H1 (cell line): ENCODE measurements at regions not wholly inside any gene's neighbourhood (a gene's known extent, or its start where the extent isn't known, plus 50 kb on each side); places are given as distances from the start of the nearest gene placed in this dataset.

Source experiments
- HDAC2 ChIP-seq, 2 experiments: fragments of 300-600 bp in 1 of 2; sonication (generic) in 1 of 2; IDR thresholded peaks; 2 replicates each; pipeline ENCODE4 v1.6.1; 2011 to 2012; ENCODE audit warnings: low read depth in 2 of 2, low read length in 2 of 2, mild to moderate bottlenecking in 2 of 2, moderate library complexity in 2 of 2, borderline replicate concordance in 1 of 2, inconsistent platforms in 1 of 2
- RAD21 ChIP-seq, 2 experiments: IDR thresholded peaks in 1 of 2; conservative IDR thresholded peaks in 1 of 2; 2 replicates each; pipeline ENCODE4 v1.6.1; 2011; ENCODE audit warnings: low read depth in 2 of 2, low read length in 2 of 2, improper control_type of control experiment in 1 of 2, inconsistent platforms in 1 of 2, mild to moderate bottlenecking in 1 of 2, moderate library complexity in 1 of 2
- TBP ChIP-seq: IDR thresholded peaks from 2 replicates; pipeline ENCODE4 v1.6.1; 2011; ENCODE audit warnings: low read depth, low read length, improper control_type of control experiment

- TF ChIP-seq RAD21 (IDR thresholded peaks at IDR 0.05 in 1 of 2, conservative IDR thresholded peaks at IDR 0.05 in 1 of 2; ENCODE audit: low read depth in 2 of 2, low read length in 2 of 2) (no peak), TBP (no peak), HDAC2 (IDR thresholded peaks at IDR 0.05; ENCODE audit: borderline replicate concordance in 1 of 2, low read depth in 2 of 2, low read length in 2 of 2) (no peak)
- TF ChIP-seq, all 59 proteins: peak for 0
These were observed 154.0 kb upstream of the SYT13 start (continued) for GRCh38 chr11:45440111-45440510.
